ENCODE measurements at regions not wholly inside any gene's neighbourhood (a gene's known extent, or its start where the extent isn't known, plus 50 kb on each side); places are given as distances from the start of the nearest gene placed in this dataset.

DNA sequence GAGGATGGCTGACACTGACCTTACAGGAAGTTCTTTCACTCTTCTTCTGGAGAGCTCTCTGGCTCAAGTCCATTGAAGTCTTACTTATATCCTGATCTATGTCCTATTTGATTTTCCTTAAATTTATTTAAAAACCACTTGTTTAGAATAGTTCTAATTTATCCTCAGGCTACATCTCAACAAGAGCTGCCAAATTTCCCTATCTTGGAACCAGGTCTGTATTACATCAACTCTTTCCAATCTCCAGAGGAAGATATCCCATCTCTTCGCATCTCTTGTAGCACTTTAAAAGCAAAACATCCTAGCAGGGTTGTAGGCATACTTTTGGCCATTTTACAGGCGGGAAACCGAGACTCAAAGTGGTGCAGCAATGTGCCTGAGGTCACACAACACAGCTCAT, 290.5 kb upstream of the TEX13C start:
- TF ChIP-seq CTCF (IDR thresholded peaks at IDR 0.05): no peak
- TF ChIP-seq POLR2A (IDR thresholded peaks at IDR 0.05): no peak

All from right lobe of liver (tissue), 4 donors.